A549 (cell line): ENCODE measurements at regions not wholly inside any gene's neighbourhood (a gene's known extent, or its start where the extent isn't known, plus 50 kb on each side); places are given as distances from the start of the nearest gene placed in this dataset.

ENCODE experiments used
- CTCF ChIP-seq: fragments of >200 bp; sonication (Bioruptor Twin); formaldehyde crosslinking; IDR thresholded peaks from 3 replicates; pipeline ENCODE4 v1.5.1; 2016
- MAX ChIP-seq: IDR thresholded peaks from 2 replicates; pipeline ENCODE4 v1.6.1; 2012
- MAZ ChIP-seq: fragments of 150-350 bp; IDR thresholded peaks from 2 replicates; pipeline ENCODE4 v1.6.1; 2014; ENCODE audit warnings: antibody characterized with exemption, low read depth, low read length, borderline replicate concordance
- NPAS2 ChIP-seq: fragments of 250-450 bp; sonication (Bioruptor Pico); IDR thresholded peaks from 2 replicates; pipeline ENCODE4 v1.8.0; 2022; ENCODE audit warnings: mild to moderate bottlenecking, moderate library complexity, borderline replicate concordance
- POLR2A ChIP-seq: IDR thresholded peaks from 2 replicates; pipeline ENCODE4 v1.6.1; 2012; ENCODE audit warnings: mild to moderate bottlenecking, low read length
- REST ChIP-seq: fragments of 200-600 bp; sonication (generic); IDR thresholded peaks from 2 replicates; pipeline ENCODE4 v1.6.1; 2016; ENCODE audit warnings: antibody characterized with exemption, mild to moderate bottlenecking, moderate library complexity
- RNF2 ChIP-seq: fragments of 200-600 bp; sonication (generic); IDR thresholded peaks from 2 replicates; pipeline ENCODE4 v1.6.1; 2016; ENCODE audit warnings: low read depth, mild to moderate bottlenecking, antibody characterized with exemption, moderate library complexity, borderline replicate concordance

- TF ChIP-seq NPAS2 (CRISPR knock-in tag) (no peak), MAX (no peak), REST (no peak), MAZ (no peak), RNF2 (no peak), CTCF (no peak), POLR2A (no peak)
These were observed 85.8 kb upstream of the ZNF648 start for GRCh38 chr1:182147136-182147820.
